Activated CD8-positive, alpha-beta memory T cell treated with anti-CD3 and anti-CD28 coated beads, Interleukin-2, amount 10 ng/mL, durations not matched to agents 7 days and 5 days (primary cell): ENCODE measurements at regions not wholly inside any gene's neighbourhood (a gene's known extent, or its start where the extent isn't known, plus 50 kb on each side); places are given as distances from the start of the nearest gene placed in this dataset.
"Not testable (repeated sequence)": the region's sequence is repeated elsewhere in the genome, so short reads cannot be mapped to it uniquely, and the experiment has no call there.

Experiments used
- ATAC-seq: fragments of 150-1000 bp; cut with Tn5 transposase; one replicate; pipeline ENCODE4 v1.10.0; 2021; ENCODE audit warnings: moderate library complexity
- CTCF ChIA-PET: fragments of 350-600 bp; sonication (Branson Sonifier 250); formaldehyde crosslinking; loops from one replicate; lab custom pipeline; 2021; ENCODE audit warnings: antibody characterized with exemption; lab: Charles Lee
- DNase-seq: peaks from one replicate; pipeline ENCODE4 v3.0.0-alpha.2; 2020
- H3K27ac Mint-ChIP-seq: one replicate; pipeline ENCODE4 v1.8.0; 2021; ENCODE audit warnings: mild to moderate bottlenecking, mixed read lengths
- H3K27me3 Mint-ChIP-seq: one replicate; pipeline ENCODE4 v1.8.0; 2021; ENCODE audit warnings: mixed read lengths
- H3K36me3 Mint-ChIP-seq: one replicate; pipeline ENCODE4 v1.8.0; 2021; ENCODE audit warnings: mild to moderate bottlenecking, mixed read lengths
- H3K4me1 Mint-ChIP-seq: one replicate; pipeline ENCODE4 v1.8.0; 2021; ENCODE audit warnings: mixed read lengths
- H3K4me3 Mint-ChIP-seq: one replicate; pipeline ENCODE4 v1.8.0; 2021; ENCODE audit warnings: mild to moderate bottlenecking, moderate library complexity, mixed read lengths
- H3K9me3 Mint-ChIP-seq: one replicate; pipeline ENCODE4 v1.8.0; 2022; ENCODE audit warnings: low read depth, mixed read lengths

GRCh38 chr10:76815505-76815904 is 822.1 kb downstream of the KCNMA1 start:
- not testable (repeated sequence) for ATAC-seq

GRCh38 chr10:76811430-76811829 is 826.2 kb downstream of the KCNMA1 start:
- H3K27ac Mint-ChIP-seq: no peak overlapping the region
- no peak for ATAC-seq
- no peaks in the 10 kb centered on the region for H3K27me3 Mint-ChIP-seq
- H3K4me1 Mint-ChIP-seq: no peaks in the 10 kb centered on the region
- DNase-seq: no peak
- no peak overlapping the region for H3K4me3 Mint-ChIP-seq
- no peaks in the 10 kb centered on the region for H3K36me3 Mint-ChIP-seq
- CTCF ChIA-PET: no interaction called here
- H3K9me3 Mint-ChIP-seq: peaks cover 2% of the 10 kb centered on the region

More at GRCh38 chr10:76815505-76815904, 822.1 kb downstream of the KCNMA1 start:
- H3K4me1 Mint-ChIP-seq, DNase-seq, CTCF ChIA-PET, H3K27me3 Mint-ChIP-seq, H3K36me3 Mint-ChIP-seq, H3K9me3 Mint-ChIP-seq, H3K27ac Mint-ChIP-seq, H3K4me3 Mint-ChIP-seq: not testable (repeated sequence)

GRCh38 chr10:76788452-76788811 is 849.2 kb downstream of the KCNMA1 start:
- Mint-ChIP-seq H3K36me3 (no peaks in the 10 kb centered on the region), H3K27me3 (no peaks in the 10 kb centered on the region), H3K9me3 (peaks cover 6% of the 10 kb centered on the region), H3K4me1 (no peaks in the 10 kb centered on the region), H3K27ac (no peak overlapping the region), H3K4me3 (no peak overlapping the region)
- ATAC-seq (no peak), DNase-seq (no peak)
- CTCF ChIA-PET: no interaction called here

- Mint-ChIP-seq H3K27me3 (no peaks in the 10 kb centered on the region), H3K4me1 (no peaks in the 10 kb centered on the region), H3K27ac (no peak overlapping the region), H3K4me3 (no peak overlapping the region), H3K9me3 (peaks cover 6% of the 10 kb centered on the region), H3K36me3 (no peaks in the 10 kb centered on the region)
- CTCF ChIA-PET: no interaction called here
- DNase-seq: no peak
- ATAC-seq: no peak
Observed at GRCh38 chr10:76787746-76788451, 849.7 kb downstream of the KCNMA1 start.

GRCh38 chr10:76786504-76787072 is 851.0 kb downstream of the KCNMA1 start:
- no peaks in the 10 kb centered on the region for H3K36me3 Mint-ChIP-seq
- DNase-seq (no peak), ATAC-seq (no peak)
- H3K27ac Mint-ChIP-seq: no peak overlapping the region
- no peaks in the 10 kb centered on the region for H3K27me3 Mint-ChIP-seq
- H3K9me3 Mint-ChIP-seq: peaks cover 4% of the 10 kb centered on the region
- CTCF ChIA-PET: no interaction called here
- no peaks in the 10 kb centered on the region for H3K4me1 Mint-ChIP-seq
- H3K4me3 Mint-ChIP-seq: no peak overlapping the region

GRCh38 chr10:76784076-76784475 is 853.5 kb downstream of the KCNMA1 start:
- Mint-ChIP-seq H3K4me1 (no peaks in the 10 kb centered on the region), H3K27ac (no peak overlapping the region), H3K36me3 (no peaks in the 10 kb centered on the region), H3K27me3 (no peaks in the 10 kb centered on the region), H3K4me3 (no peak overlapping the region), H3K9me3 (peaks cover 4% of the 10 kb centered on the region)
- DNase-seq (no peak), ATAC-seq (no peak)
- CTCF ChIA-PET: no interaction called here

GRCh38 chr10:76779796-76780301 is 857.8 kb downstream of the KCNMA1 start:
- H3K4me1 Mint-ChIP-seq: no peaks in the 10 kb centered on the region
- no peaks in the 10 kb centered on the region for H3K27me3 Mint-ChIP-seq
- no peak overlapping the region for H3K4me3 Mint-ChIP-seq
- no peak overlapping the region for H3K27ac Mint-ChIP-seq
- DNase-seq: no peak
- H3K9me3 Mint-ChIP-seq: peaks cover 2% of the 10 kb centered on the region
- no peak for ATAC-seq
- H3K36me3 Mint-ChIP-seq: no peaks in the 10 kb centered on the region
- CTCF ChIA-PET: no interaction called here

- CTCF ChIA-PET: no interaction called here
- Mint-ChIP-seq H3K27ac (no peak overlapping the region), H3K4me3 (no peak overlapping the region), H3K9me3 (peaks cover 2% of the 10 kb centered on the region), H3K27me3 (no peaks in the 10 kb centered on the region), H3K4me1 (no peaks in the 10 kb centered on the region), H3K36me3 (no peaks in the 10 kb centered on the region)
- DNase-seq (no peak), ATAC-seq (no peak)
Observed at GRCh38 chr10:76778914-76779795, 858.5 kb downstream of the KCNMA1 start.

GRCh38 chr10:76774987-76775603 is 862.5 kb downstream of the KCNMA1 start:
- no peaks in the 10 kb centered on the region for H3K36me3 Mint-ChIP-seq
- CTCF ChIA-PET: no interaction called here
- H3K27me3 Mint-ChIP-seq: no peaks in the 10 kb centered on the region
- H3K4me1 Mint-ChIP-seq: no peaks in the 10 kb centered on the region
- H3K4me3 Mint-ChIP-seq: no peak overlapping the region
- ATAC-seq: no peak
- H3K27ac Mint-ChIP-seq: no peak overlapping the region
- no peaks in the 10 kb centered on the region for H3K9me3 Mint-ChIP-seq
- no peak for DNase-seq

GRCh38 chr10:76769582-76769981 is 868.0 kb downstream of the KCNMA1 start:
- no peak for DNase-seq
- no peaks in the 10 kb centered on the region for H3K4me1 Mint-ChIP-seq
- CTCF ChIA-PET: no interaction called here
- H3K27me3 Mint-ChIP-seq: no peaks in the 10 kb centered on the region
- H3K9me3 Mint-ChIP-seq: peaks cover 5% of the 10 kb centered on the region
- no peak overlapping the region for H3K4me3 Mint-ChIP-seq
- H3K27ac Mint-ChIP-seq: no peak overlapping the region
- H3K36me3 Mint-ChIP-seq: no peaks in the 10 kb centered on the region
- no peak for ATAC-seq

- H3K4me3 Mint-ChIP-seq: no peak overlapping the region
Observed at GRCh38 chr10:76769161-76769560, 868.4 kb downstream of the KCNMA1 start.

GRCh38 chr10:76766682-76767081 is 870.9 kb downstream of the KCNMA1 start:
- no peak for DNase-seq
- Mint-ChIP-seq H3K36me3 (no peaks in the 10 kb centered on the region), H3K4me3 (no peak overlapping the region), H3K27ac (no peak overlapping the region), H3K9me3 (peaks cover 7% of the 10 kb centered on the region), H3K4me1 (no peaks in the 10 kb centered on the region), H3K27me3 (no peaks in the 10 kb centered on the region)
- CTCF ChIA-PET: no interaction called here
- no peak for ATAC-seq

More at GRCh38 chr10:76769161-76769560, 868.4 kb downstream of the KCNMA1 start:
- no peaks in the 10 kb centered on the region for H3K4me1 Mint-ChIP-seq
- H3K9me3 Mint-ChIP-seq: peaks cover 5% of the 10 kb centered on the region
- no peaks in the 10 kb centered on the region for H3K36me3 Mint-ChIP-seq
- DNase-seq (no peak), ATAC-seq (no peak)
- no peak overlapping the region for H3K27ac Mint-ChIP-seq
- no peaks in the 10 kb centered on the region for H3K27me3 Mint-ChIP-seq
- CTCF ChIA-PET: no interaction called here

GRCh38 chr10:76764921-76765320 is 872.7 kb downstream of the KCNMA1 start:
- DNase-seq, H3K4me1 Mint-ChIP-seq, H3K36me3 Mint-ChIP-seq, H3K27me3 Mint-ChIP-seq, H3K4me3 Mint-ChIP-seq, CTCF ChIA-PET, H3K9me3 Mint-ChIP-seq, ATAC-seq, H3K27ac Mint-ChIP-seq: not testable (repeated sequence)
